ENCODE measurements at regions not wholly inside any gene's neighbourhood (a gene's known extent, or its start where the extent isn't known, plus 50 kb on each side); places are given as distances from the start of the nearest gene placed in this dataset.

DNA sequence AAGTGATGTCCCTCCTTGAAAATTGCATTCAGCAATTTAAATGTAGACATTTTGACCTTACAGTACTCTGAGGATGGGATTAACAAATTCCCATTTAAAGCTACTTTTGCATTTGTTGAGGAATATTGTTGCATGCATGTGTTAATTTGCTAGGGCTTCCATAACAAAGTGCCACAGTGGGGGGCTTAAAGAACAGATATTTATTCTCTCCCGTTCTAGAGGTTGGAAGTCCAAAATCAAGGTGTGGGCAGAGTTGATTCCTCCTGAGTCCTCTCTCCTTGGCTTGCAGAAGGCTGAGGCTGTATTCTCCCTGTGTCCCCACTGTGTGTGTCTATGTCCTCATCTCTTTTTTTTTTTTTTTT, 51.8 kb upstream of the CDK20 start:
- WGBS, 2 donors: 74 to 82% methylated on average over 1 of the region's 1 CpG
- Histone ChIP-seq H3K27me3 (no peaks in the 10 kb centered on the region), H3K4me1 (no peaks in the 10 kb centered on the region), H3K36me3 (no peaks in the 10 kb centered on the region), H3K4me3 (replicated peaks in 1 of 3) (no peak overlapping the region), H3K27ac (no peak overlapping the region), H3K9me3 (no peaks in the 10 kb centered on the region)
- no peak for DNase-seq
- TF ChIP-seq, protein P1, sequence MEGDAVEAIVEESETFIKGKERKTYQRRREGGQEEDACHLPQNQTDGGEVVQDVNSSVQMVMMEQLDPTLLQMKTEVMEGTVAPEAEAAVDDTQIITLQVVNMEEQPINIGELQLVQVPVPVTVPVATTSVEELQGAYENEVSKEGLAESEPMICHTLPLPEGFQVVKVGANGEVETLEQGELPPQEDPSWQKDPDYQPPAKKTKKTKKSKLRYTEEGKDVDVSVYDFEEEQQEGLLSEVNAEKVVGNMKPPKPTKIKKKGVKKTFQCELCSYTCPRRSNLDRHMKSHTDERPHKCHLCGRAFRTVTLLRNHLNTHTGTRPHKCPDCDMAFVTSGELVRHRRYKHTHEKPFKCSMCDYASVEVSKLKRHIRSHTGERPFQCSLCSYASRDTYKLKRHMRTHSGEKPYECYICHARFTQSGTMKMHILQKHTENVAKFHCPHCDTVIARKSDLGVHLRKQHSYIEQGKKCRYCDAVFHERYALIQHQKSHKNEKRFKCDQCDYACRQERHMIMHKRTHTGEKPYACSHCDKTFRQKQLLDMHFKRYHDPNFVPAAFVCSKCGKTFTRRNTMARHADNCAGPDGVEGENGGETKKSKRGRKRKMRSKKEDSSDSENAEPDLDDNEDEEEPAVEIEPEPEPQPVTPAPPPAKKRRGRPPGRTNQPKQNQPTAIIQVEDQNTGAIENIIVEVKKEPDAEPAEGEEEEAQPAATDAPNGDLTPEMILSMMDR (IDR thresholded peaks at IDR 0.05): no peak
- TF ChIP-seq POLR2A (IDR thresholded peaks at IDR 0.05): no peak
- intact Hi-C loops (cut with DNase I): no loop called here

GRCh38 chr9:88025411-88026117, 51.2 kb upstream of the CDK20 start:
- Histone ChIP-seq H3K9me3 (no peaks in the 10 kb centered on the region), H3K27ac (no peak overlapping the region), H3K36me3 (no peaks in the 10 kb centered on the region), H3K4me3 (replicated peaks in 1 of 3) (no peak overlapping the region), H3K4me1 (no peaks in the 10 kb centered on the region), H3K27me3 (no peaks in the 10 kb centered on the region)
- intact Hi-C loops (cut with DNase I): no loop called here
- DNase-seq: no peak
- WGBS, 2 donors: 78 to 83% methylated on average over 7 to 8 of the region's 8 CpGs
- TF ChIP-seq, protein P1 (IDR thresholded peaks at IDR 0.05): no peak
- no peak for TF ChIP-seq POLR2A (IDR thresholded peaks at IDR 0.05)

- no peak overlapping the region for H3K27ac ChIP-seq
- no peak overlapping the region for H3K4me3 ChIP-seq (replicated peaks in 1 of 3)
- H3K9me3 ChIP-seq: no peaks in the 10 kb centered on the region
- no peak for DNase-seq
- intact Hi-C loops (cut with DNase I): no loop called here
- no peak for TF ChIP-seq POLR2A (IDR thresholded peaks at IDR 0.05)
- TF ChIP-seq, protein P1 (IDR thresholded peaks at IDR 0.05): no peak
- no peaks in the 10 kb centered on the region for H3K4me1 ChIP-seq
- H3K27me3 ChIP-seq: no peaks in the 10 kb centered on the region
- 67% methylated on average over 4 of the region's 4 CpGs for WGBS, 2 donors
- H3K36me3 ChIP-seq: no peaks in the 10 kb centered on the region
Observed at GRCh38 chr9:88024896-88025295, 50.6 kb upstream of the CDK20 start.

Data from thyroid gland (tissue), 4 donors.